ENCODE measurements at regions not wholly inside any gene's neighbourhood (a gene's known extent, or its start where the extent isn't known, plus 50 kb on each side); places are given as distances from the start of the nearest gene placed in this dataset.

- Histone ChIP-seq H3K9me3 (replicated peaks in 1 of 11) (no peaks in the 10 kb centered on the region), H4K20me1 (no peaks in the 10 kb centered on the region), H3K4me3 (no peak overlapping the region), H3K27me3 (no peaks in the 10 kb centered on the region), H3K27ac (no peak overlapping the region), H3K36me3 (no peaks in the 10 kb centered on the region), H3K4me1 (no peaks in the 10 kb centered on the region), H3K4me2 (no peak overlapping the region), H3K9ac (no peak overlapping the region)
- no peak for TF ChIP-seq Cebpa-rat (IDR thresholded peaks at IDR 0.05)
These were observed 389.8 kb downstream of the BCL11A start for GRCh38 chr2:60163691-60164090.

GRCh38 chr2:60159519-60159918, 393.9 kb downstream of the BCL11A start:
- no peak overlapping the region for H3K9ac ChIP-seq
- no peak overlapping the region for H3K4me2 ChIP-seq
- H3K4me1 ChIP-seq, result no peaks in the 10 kb centered on the region
- no peak overlapping the region for H3K27ac ChIP-seq
- no peaks in the 10 kb centered on the region for H3K9me3 ChIP-seq (replicated peaks in 1 of 11)
- H3K27me3 ChIP-seq, result no peaks in the 10 kb centered on the region
- H4K20me1 ChIP-seq, result no peaks in the 10 kb centered on the region
- TF ChIP-seq Cebpa-rat (IDR thresholded peaks at IDR 0.05), result no peak
- H3K4me3 ChIP-seq, result no peak overlapping the region
- H3K36me3 ChIP-seq, result no peaks in the 10 kb centered on the region

DNA sequence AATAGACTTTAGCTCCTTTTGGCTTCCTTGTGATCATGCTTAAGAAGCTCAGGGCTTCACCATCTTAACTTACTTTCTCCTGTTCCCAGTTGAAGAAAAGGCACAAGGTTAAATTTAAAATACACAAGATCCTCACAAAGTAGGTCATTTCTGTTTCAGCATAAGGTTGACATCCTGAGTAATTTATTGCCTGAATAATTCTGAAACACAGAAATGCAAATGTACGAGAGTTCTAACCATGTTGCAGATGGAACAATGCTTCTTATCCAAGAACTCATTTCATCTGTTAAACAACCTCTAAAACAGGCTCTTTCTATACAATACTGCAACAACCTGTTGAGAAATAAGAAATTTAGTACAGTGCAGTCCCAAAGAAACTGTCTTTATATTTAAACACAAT, 395.2 kb downstream of the BCL11A start:
- no peak overlapping the region for H3K4me2 ChIP-seq
- H3K36me3 ChIP-seq, result no peaks in the 10 kb centered on the region
- no peak overlapping the region for H3K4me3 ChIP-seq
- H4K20me1 ChIP-seq, result no peaks in the 10 kb centered on the region
- H3K9me3 ChIP-seq (replicated peaks in 1 of 11), result 0 out of 22 replicates have a peak, but pooled peaks cover 0 to under 1% (median 0%) of the 10 kb centered on the region in 11 experiments
- TF ChIP-seq Cebpa-rat (IDR thresholded peaks at IDR 0.05), result no peak
- H3K9ac ChIP-seq, result no peak overlapping the region
- no peak overlapping the region for H3K27ac ChIP-seq
- H3K4me1 ChIP-seq, result no peaks in the 10 kb centered on the region
- H3K27me3 ChIP-seq, result no peaks in the 10 kb centered on the region

GRCh38 chr2:60157283-60157682, 396.2 kb downstream of the BCL11A start:
- no peak overlapping the region for H3K9ac ChIP-seq
- no peak overlapping the region for H3K4me2 ChIP-seq
- H3K4me1 ChIP-seq, result no peaks in the 10 kb centered on the region
- H3K4me3 ChIP-seq, result no peak overlapping the region
- H3K27me3 ChIP-seq, result no peaks in the 10 kb centered on the region
- H3K9me3 ChIP-seq (replicated peaks in 1 of 11), result peaks cover 0 to 10% (median 4%) of the 10 kb centered on the region in 11 experiments; a peak in 10 of 22 replicates
- no peak for TF ChIP-seq Cebpa-rat (IDR thresholded peaks at IDR 0.05)
- no peak overlapping the region for H3K27ac ChIP-seq
- no peaks in the 10 kb centered on the region for H4K20me1 ChIP-seq
- no peaks in the 10 kb centered on the region for H3K36me3 ChIP-seq

DNA sequence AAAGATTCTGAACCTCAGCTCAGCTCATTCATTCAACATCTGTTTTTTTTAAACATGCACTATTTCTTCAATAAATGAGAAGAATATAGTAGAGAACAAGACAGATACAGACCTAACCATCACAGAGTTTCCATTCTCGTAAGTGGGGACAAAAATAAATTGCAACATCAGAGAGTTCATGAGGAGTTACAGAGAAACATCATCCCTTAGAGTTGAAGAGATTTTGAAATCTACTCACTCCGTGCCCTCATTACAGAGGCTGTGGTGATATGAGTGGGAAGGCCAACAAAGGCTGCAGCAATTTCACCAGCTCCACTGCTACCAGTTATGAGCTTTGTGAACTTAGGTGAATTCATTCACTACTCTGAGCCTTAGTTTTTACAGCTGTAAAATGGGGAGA, 399.3 kb downstream of the BCL11A start:
- Histone ChIP-seq H3K4me3 (no peak overlapping the region), H3K27ac (no peak overlapping the region)
- TF ChIP-seq Cebpa-rat (IDR thresholded peaks at IDR 0.05), result no peak

GRCh38 chr2:60152226-60152833, 401.1 kb downstream of the BCL11A start:
- Histone ChIP-seq H3K4me1 (peaks cover 0 to 10% (median 0%) of the 10 kb centered on the region in 10 experiments; a peak in 3 of 20 replicates), H3K27ac (no peak overlapping the region), H3K9me3 (replicated peaks in 1 of 11) (peaks cover 0 to 16% (median 8%) of the 10 kb centered on the region in 11 experiments; a peak in 13 of 22 replicates), H3K9ac (no peak overlapping the region), H3K36me3 (no peaks in the 10 kb centered on the region), H3K4me2 (no peak overlapping the region), H4K20me1 (no peaks in the 10 kb centered on the region), H3K4me3 (no peak overlapping the region), H3K27me3 (no peaks in the 10 kb centered on the region)
- TF ChIP-seq Cebpa-rat (IDR thresholded peaks at IDR 0.05), result no peak

More for the DNA sequence above, 399.3 kb downstream of the BCL11A start:
- H3K36me3 ChIP-seq, result no peaks in the 10 kb centered on the region
- H3K4me1 ChIP-seq, result peaks cover 0 to 1% (median 0%) of the 10 kb centered on the region in 10 experiments; a peak in 2 of 20 replicates
- H3K9me3 ChIP-seq (replicated peaks in 1 of 11), result peaks cover 0 to 11% (median 7%) of the 10 kb centered on the region in 11 experiments; a peak in 10 of 22 replicates
- H4K20me1 ChIP-seq, result no peaks in the 10 kb centered on the region
- H3K9ac ChIP-seq, result no peak overlapping the region
- no peaks in the 10 kb centered on the region for H3K27me3 ChIP-seq
- no peak overlapping the region for H3K4me2 ChIP-seq

- Histone ChIP-seq H3K9me3 (replicated peaks in 1 of 11) (peaks cover 0 to 19% (median 10%) of the 10 kb centered on the region in 11 experiments; a peak in 13 of 22 replicates), H3K27ac (no peak overlapping the region), H3K4me2 (peak overlapping the region in 4 of 11 experiments; percentile 1 to 23 (median 10); a peak in 3 of 22 replicates), H3K4me3 (no peak overlapping the region), H3K9ac (no peak overlapping the region), H3K4me1 (peaks cover 0 to 10% (median 0%) of the 10 kb centered on the region in 10 experiments; a peak in 3 of 20 replicates), H4K20me1 (no peaks in the 10 kb centered on the region), H3K27me3 (no peaks in the 10 kb centered on the region), H3K36me3 (no peaks in the 10 kb centered on the region)
- TF ChIP-seq Cebpa-rat (IDR thresholded peaks at IDR 0.05), result no peak
These were observed 404.3 kb downstream of the BCL11A start for GRCh38 chr2:60149176-60149575.

- H4K20me1 ChIP-seq, result no peaks in the 10 kb centered on the region
- H3K27ac ChIP-seq, result no peak overlapping the region
- no peak overlapping the region for H3K4me3 ChIP-seq
- no peak overlapping the region for H3K9ac ChIP-seq
- peaks cover 0 to 10% (median 0%) of the 10 kb centered on the region in 10 experiments; a peak in 3 of 20 replicates for H3K4me1 ChIP-seq
- peak overlapping the region in 4 of 11 experiments; percentile 1 to 23 (median 10); a peak in 3 of 22 replicates for H3K4me2 ChIP-seq
- no peaks in the 10 kb centered on the region for H3K27me3 ChIP-seq
- peaks cover 0 to 19% (median 10%) of the 10 kb centered on the region in 11 experiments; a peak in 13 of 22 replicates for H3K9me3 ChIP-seq (replicated peaks in 1 of 11)
- no peak for TF ChIP-seq Cebpa-rat (IDR thresholded peaks at IDR 0.05)
- H3K36me3 ChIP-seq, result no peaks in the 10 kb centered on the region
These were observed 404.7 kb downstream of the BCL11A start for GRCh38 chr2:60148716-60149115.

GRCh38 chr2:60140185-60140584, 413.3 kb downstream of the BCL11A start:
- no peaks in the 10 kb centered on the region for H3K27me3 ChIP-seq
- H3K4me1 ChIP-seq, result no peaks in the 10 kb centered on the region
- no peaks in the 10 kb centered on the region for H3K36me3 ChIP-seq
- H3K4me2 ChIP-seq, result no peak overlapping the region
- H3K9ac ChIP-seq, result no peak overlapping the region
- H3K27ac ChIP-seq, result no peak overlapping the region
- peaks cover 8 to 17% (median 14%) of the 10 kb centered on the region in 11 experiments; a peak in 20 of 22 replicates for H3K9me3 ChIP-seq (replicated peaks in 1 of 11)
- H3K4me3 ChIP-seq, result no peak overlapping the region
- TF ChIP-seq Cebpa-rat (IDR thresholded peaks at IDR 0.05), result no peak
- H4K20me1 ChIP-seq, result no peaks in the 10 kb centered on the region

DNA sequence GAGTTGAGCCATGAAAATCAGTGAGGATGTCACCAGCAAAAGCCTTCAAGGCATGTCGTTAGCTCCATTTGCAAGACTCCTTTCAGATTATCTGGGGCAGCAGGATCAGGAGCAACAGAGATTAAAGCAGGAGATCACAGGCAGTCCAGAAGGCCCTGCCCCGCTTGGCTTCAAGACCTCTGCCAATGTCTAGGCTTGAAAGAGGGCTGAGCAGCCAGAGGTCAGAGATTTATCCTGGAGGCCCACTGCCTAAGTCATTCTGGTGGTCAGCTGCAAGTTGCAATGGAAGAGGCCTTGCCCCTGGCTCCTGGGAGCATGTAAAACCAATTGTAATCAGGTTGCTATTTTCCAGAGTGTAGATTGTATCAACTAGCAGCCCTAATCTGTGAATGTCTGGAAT, 416.5 kb downstream of the BCL11A start:
- H3K27me3 ChIP-seq, result no peaks in the 10 kb centered on the region
- H4K20me1 ChIP-seq, result no peaks in the 10 kb centered on the region
- peaks cover 8 to 23% (median 16%) of the 10 kb centered on the region in 11 experiments; a peak in 20 of 22 replicates for H3K9me3 ChIP-seq (replicated peaks in 1 of 11)
- H3K36me3 ChIP-seq, result no peaks in the 10 kb centered on the region
- no peak overlapping the region for H3K4me2 ChIP-seq
- H3K27ac ChIP-seq, result no peak overlapping the region
- no peak overlapping the region for H3K4me3 ChIP-seq
- no peak overlapping the region for H3K9ac ChIP-seq
- no peak for TF ChIP-seq Cebpa-rat (IDR thresholded peaks at IDR 0.05)
- no peaks in the 10 kb centered on the region for H3K4me1 ChIP-seq
